ENCODE measurements at regions not wholly inside any gene's neighbourhood (a gene's known extent, or its start where the extent isn't known, plus 50 kb on each side); places are given as distances from the start of the nearest gene placed in this dataset.
"Not testable (repeated sequence)": the region's sequence is repeated elsewhere in the genome, so short reads cannot be mapped to it uniquely, and the experiment has no call there.

DNA sequence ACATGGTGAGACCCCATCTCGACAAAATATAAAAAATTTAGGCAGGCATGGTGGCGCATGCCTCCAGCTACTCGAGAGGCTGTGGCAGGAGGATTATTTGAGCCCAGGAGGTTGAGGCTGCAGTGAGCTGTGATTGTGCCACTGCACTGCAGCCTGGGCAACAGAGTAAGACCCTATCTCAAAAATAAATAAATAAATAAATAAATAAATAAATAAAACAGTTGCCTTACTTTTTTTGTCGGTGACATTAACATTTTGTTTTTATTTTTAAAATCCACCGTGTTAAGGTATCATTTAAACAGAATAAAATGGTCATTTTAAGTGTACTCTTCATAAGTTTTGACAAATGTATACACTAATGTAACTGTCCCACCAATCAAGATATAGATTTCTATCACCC is 57.0 kb downstream of the RASL11A start:
- ATAC-seq (no peak), DNase-seq (no peak)
- Mint-ChIP-seq H3K27ac (no peak overlapping the region), H3K4me3 (no peak overlapping the region), H3K4me1 (peaks cover 6% of the 10 kb centered on the region), H3K36me3 (no peaks in the 10 kb centered on the region), H3K27me3 (peaks cover 23% of the 10 kb centered on the region), H3K9me3 (ENCODE audit: low read depth) (no peaks in the 10 kb centered on the region)
- CTCF ChIA-PET: no interaction called here

DNA sequence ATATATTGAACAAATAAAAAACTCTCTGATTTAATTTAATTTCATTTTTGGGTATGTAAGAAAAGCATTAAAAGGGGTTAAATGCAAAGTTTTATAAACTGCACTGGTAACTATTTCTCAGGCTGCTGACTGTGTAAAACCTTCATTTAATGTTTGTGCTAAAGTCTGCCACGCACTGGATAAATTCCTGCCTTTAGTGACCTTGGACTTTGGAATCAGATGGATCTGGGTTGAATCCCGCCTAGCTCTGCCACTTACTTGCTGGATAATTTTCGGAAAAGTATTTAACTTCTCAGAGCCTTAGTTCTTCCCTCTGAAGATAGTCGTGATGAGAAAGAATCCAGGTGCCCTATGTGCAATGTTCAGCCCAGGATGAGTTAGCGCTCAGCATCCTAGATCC is 58.6 kb downstream of the RASL11A start:
- ATAC-seq (no peak), DNase-seq (no peak)
- Mint-ChIP-seq H3K4me3 (no peak overlapping the region), H3K4me1 (peaks cover 9% of the 10 kb centered on the region), H3K27ac (no peak overlapping the region), H3K27me3 (peaks cover 19% of the 10 kb centered on the region), H3K9me3 (ENCODE audit: low read depth) (no peaks in the 10 kb centered on the region), H3K36me3 (no peaks in the 10 kb centered on the region)
- CTCF ChIA-PET: no interaction called here

DNA sequence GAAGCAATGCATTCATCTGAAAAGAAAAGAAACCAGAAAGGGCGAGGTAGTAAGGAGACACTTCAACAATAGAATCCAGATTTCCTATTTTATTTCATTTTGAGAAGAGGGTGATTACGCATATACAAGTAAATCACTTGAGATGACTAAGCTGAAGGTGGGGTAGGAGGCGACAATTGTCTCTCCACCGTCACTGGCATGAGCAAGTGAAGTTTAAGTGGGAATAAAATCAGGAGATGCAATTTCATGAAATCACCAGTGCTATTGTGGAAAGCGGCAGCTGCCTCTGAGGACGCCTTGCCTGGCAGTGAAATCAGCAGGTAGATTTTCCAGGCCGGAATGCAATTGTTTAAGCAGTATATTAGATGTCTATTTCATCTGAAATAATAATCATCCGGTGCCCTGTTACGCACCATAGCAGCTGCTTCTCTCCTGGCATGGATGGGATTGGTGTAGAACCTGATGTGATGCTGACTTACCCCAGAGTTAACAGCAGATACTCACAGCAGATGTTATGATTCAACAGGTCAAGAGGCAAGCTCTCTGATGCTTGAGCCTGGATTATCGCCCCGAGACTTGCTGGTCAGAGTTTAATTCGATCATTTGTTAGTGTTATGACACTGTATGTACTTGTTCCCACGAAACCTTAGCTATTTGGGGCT is 64.3 kb downstream of the RASL11A start:
- H3K9me3 Mint-ChIP-seq (ENCODE audit: low read depth): no peaks in the 10 kb centered on the region
- peaks cover 7% of the 10 kb centered on the region for H3K4me1 Mint-ChIP-seq
- H3K36me3 Mint-ChIP-seq: no peaks in the 10 kb centered on the region
- CTCF ChIA-PET: interaction anchor here (0.7 to 1.1 kb wide), 2 partner anchors 45 to 350 kb away, joined by 3 read pairs; no protein-coding TSS in a partner anchor
- H3K27ac Mint-ChIP-seq: no peak overlapping the region
- DNase-seq (no peak), ATAC-seq (no peak)
- peaks cover 9% of the 10 kb centered on the region for H3K27me3 Mint-ChIP-seq
- H3K4me3 Mint-ChIP-seq: no peak overlapping the region

DNA sequence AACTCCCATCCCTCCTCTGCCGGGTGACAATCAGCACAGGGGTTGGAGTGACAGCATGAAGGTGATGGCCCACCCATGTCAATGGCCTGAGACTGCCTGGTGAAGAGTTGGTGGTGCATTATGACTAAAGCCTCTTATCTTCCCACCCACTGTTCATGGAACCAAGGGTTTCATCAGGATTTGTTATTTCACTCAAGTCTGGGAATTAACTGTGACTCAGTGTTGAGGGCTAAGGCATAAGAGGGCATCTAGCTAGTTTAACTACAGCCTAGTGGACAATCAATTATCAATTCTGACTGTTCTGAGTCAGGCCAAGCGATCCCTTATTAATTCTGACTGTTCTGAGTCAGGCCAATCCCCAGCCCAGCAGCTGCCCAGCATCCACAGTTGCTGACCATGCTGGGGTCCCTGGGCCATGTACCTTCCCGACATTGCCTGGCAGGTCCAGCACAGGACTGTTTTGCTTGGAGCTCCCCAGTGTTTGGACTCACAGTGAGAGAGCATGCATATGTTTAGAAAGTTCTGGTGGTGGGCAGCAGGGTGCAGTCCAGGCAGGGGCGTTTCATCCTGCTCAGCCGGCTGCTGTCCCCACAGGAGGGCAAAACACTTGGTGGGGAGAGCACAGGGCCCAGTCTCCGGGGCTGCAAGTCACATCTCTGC is 65.5 kb downstream of the RASL11A start:
- no peak for DNase-seq
- H3K36me3 Mint-ChIP-seq: no peaks in the 10 kb centered on the region
- H3K4me3 Mint-ChIP-seq: no peak overlapping the region
- H3K27me3 Mint-ChIP-seq: peaks cover 15% of the 10 kb centered on the region
- CTCF ChIA-PET: no interaction called here
- H3K27ac Mint-ChIP-seq: no peak overlapping the region
- no peak for ATAC-seq
- H3K4me1 Mint-ChIP-seq: peaks cover 7% of the 10 kb centered on the region
- H3K9me3 Mint-ChIP-seq (ENCODE audit: low read depth): no peaks in the 10 kb centered on the region

DNA sequence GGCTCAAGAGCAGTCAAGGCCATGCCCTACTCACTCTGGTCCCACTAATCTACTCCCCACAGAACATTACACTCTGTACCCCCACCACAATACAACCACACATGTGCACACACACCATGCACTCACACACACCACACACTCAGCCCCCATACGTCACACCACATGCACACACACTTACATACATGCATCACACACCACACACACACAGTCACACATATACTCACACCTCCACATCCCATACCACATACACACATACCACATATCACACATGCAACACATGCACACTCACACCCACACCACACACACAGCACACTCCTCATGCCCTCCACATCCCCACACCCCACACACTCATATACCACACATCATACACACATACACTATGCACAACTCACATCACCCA is 67.6 kb downstream of the RASL11A start:
- CTCF ChIA-PET: interaction anchor here (0.6 to 2.5 kb wide), 8 partner anchors 10 to 383 kb away, joined by 3 to 9 read pairs (median 4); no protein-coding TSS in a partner anchor
- ATAC-seq: no peak
- H3K27me3 Mint-ChIP-seq: peaks cover 19% of the 10 kb centered on the region
- H3K36me3 Mint-ChIP-seq: no peaks in the 10 kb centered on the region
- no peaks in the 10 kb centered on the region for H3K9me3 Mint-ChIP-seq (ENCODE audit: low read depth)
- H3K4me3 Mint-ChIP-seq: no peak overlapping the region
- H3K4me1 Mint-ChIP-seq: no peaks in the 10 kb centered on the region
- no peak for DNase-seq
- no peak overlapping the region for H3K27ac Mint-ChIP-seq

DNA sequence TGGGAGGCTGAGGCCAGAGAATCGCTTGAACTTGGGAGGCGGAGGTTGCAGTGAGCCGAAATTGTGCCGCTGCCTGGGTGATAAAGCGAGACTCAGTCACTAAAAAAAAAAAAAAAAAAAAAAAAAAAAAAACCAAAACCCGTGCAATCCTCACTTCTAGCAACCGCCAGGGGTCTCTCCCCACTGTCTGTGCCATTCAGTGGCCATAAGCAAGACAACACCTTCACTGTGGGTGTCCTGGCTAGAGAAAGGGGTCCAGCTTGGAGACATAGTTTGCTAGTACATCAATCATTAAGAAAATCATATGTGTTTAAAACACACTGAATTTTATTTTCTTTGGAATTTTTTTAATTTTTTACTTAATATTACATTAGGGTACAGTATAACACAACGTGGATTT is 68.2 kb downstream of the RASL11A start:
- no peaks in the 10 kb centered on the region for H3K4me1 Mint-ChIP-seq
- no peak for ATAC-seq
- CTCF ChIA-PET: interaction anchor here (0.6 to 2.5 kb wide), 13 partner anchors 9 to 383 kb away, joined by 3 to 9 read pairs (median 4); partner anchors contain the start of gene RASL11A

DNA sequence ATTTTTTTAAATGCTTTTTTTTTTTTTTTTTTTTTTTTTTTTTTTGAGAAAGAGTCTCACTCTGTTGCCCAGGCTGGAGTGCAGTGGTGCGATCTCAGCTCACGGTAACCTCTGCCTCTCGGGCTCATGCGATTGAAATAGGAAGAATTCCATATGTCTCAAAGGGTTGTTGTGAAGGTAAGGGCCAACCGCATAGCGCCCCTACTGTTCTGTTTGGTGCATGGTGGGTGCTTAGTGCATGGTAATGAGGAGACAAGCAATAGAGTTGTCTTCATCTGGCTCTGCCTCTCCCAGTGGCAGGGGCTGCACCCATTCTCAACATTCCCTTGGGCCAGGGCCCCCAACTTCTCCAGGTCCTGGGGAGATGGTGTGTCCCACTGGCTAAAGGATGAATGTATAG is 68.7 kb downstream of the RASL11A start:
- Mint-ChIP-seq H3K27me3 (peaks cover 23% of the 10 kb centered on the region), H3K9me3 (ENCODE audit: low read depth) (no peaks in the 10 kb centered on the region), H3K36me3 (no peaks in the 10 kb centered on the region), H3K4me3 (no peak overlapping the region), H3K27ac (no peak overlapping the region), H3K4me1 (no peaks in the 10 kb centered on the region)
- ATAC-seq (peak; percentile 78), DNase-seq (peak; percentile 62)
- CTCF ChIA-PET: interaction anchor here (0.7 to 2.5 kb wide), 10 partner anchors 9 to 356 kb away, joined by 3 to 9 read pairs (median 4); partner anchors contain the start of gene RASL11A

More for the DNA sequence above, 68.2 kb downstream of the RASL11A start:
- no peaks in the 10 kb centered on the region for H3K9me3 Mint-ChIP-seq (ENCODE audit: low read depth)
- peaks cover 23% of the 10 kb centered on the region for H3K27me3 Mint-ChIP-seq
- DNase-seq: no peak
- H3K27ac Mint-ChIP-seq: no peak overlapping the region
- no peaks in the 10 kb centered on the region for H3K36me3 Mint-ChIP-seq
- H3K4me3 Mint-ChIP-seq: no peak overlapping the region

DNA sequence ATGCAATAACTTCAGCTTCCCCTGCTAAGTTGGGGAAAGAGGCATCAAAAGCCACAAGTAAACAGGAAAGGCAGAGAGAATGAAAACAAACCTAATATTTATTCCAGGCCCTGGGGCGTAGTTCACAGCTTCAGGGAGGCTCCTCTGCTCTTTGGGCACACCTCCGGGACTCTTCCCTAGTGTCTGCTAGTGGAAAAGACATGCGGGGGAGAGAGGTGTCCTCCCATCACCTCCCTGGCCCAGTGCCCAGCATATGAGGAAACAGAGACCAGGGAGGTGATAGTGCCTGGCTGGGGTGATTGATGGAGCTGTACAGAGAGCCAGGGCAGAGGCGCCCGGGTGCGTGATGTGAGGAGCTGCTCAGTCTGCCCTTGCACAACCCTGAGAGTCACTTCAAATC is 71.0 kb downstream of the RASL11A start:
- Mint-ChIP-seq H3K27me3 (peaks cover 38% of the 10 kb centered on the region), H3K27ac (no peak overlapping the region), H3K4me3 (no peak overlapping the region), H3K36me3 (no peaks in the 10 kb centered on the region), H3K4me1 (no peaks in the 10 kb centered on the region), H3K9me3 (ENCODE audit: low read depth) (no peaks in the 10 kb centered on the region)
- CTCF ChIA-PET: interaction anchor here (0.7 to 2.3 kb wide), 5 partner anchors 9 to 357 kb away, joined by 3 to 7 read pairs (median 3); no protein-coding TSS in a partner anchor
- ATAC-seq (no peak), DNase-seq (no peak)

DNA sequence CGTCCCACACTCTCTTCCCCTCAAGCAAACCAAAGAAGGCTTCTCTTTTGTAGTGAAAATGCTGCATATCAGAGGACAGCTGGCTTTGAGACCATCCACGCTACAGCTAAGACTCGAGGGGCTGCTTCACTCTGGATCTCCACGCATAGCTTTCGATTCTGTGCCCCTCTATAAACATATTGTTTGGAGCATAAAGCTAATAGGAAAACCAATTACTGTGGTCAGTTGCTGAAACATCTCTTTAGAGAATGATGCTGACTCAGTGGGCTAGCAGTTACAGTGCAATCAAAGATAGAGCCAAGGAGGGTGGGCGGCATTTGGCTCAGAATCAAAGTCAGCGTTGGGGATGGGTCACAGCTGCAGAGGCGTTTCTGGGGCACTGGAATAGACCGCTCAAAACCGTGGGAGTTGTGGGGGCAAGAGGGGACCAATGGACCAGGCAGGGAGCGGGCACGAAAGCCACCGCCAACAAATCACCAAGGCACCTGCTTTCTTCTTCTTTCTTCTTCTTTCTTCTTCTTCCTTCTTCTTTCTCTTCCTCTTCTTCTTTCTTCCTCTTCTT is 76.7 kb downstream of the RASL11A start:
- Mint-ChIP-seq H3K27me3 (peaks cover 47% of the 10 kb centered on the region), H3K4me1 (no peaks in the 10 kb centered on the region), H3K4me3 (no peak overlapping the region), H3K27ac (no peak overlapping the region), H3K36me3 (no peaks in the 10 kb centered on the region), H3K9me3 (ENCODE audit: low read depth) (no peaks in the 10 kb centered on the region)
- ATAC-seq (no peak), DNase-seq (no peak)
- CTCF ChIA-PET: interaction anchor here (0.6 to 1.9 kb wide), 3 partner anchors 15 to 433 kb away, joined by 3 to 8 read pairs (median 4); no protein-coding TSS in a partner anchor

DNA sequence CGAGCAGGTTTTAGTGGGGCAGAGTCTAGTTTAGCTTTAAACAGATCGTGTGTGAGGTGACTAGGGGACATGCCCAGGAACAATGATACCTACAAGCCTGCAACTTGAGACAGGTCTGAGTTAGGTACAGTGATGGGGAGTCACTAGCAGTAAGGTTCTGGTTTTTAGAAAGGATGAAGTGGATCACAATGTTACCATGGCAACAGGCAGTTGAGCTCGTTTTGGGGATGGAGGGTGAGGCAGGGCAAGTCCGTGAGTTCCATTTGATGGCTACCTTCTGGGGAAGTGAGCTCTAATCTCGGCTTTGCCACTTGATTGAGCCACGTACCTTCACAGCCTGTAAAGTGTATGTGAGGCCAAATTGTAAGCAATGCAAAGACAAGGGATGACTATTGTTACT is 76.0 kb upstream of the GTF3A start:
- no peak for DNase-seq
- Mint-ChIP-seq H3K27ac (no peak overlapping the region), H3K9me3 (ENCODE audit: low read depth) (no peaks in the 10 kb centered on the region), H3K4me3 (no peak overlapping the region), H3K27me3 (peaks cover 42% of the 10 kb centered on the region), H3K36me3 (no peaks in the 10 kb centered on the region), H3K4me1 (peaks cover 11% of the 10 kb centered on the region)
- CTCF ChIA-PET: interaction anchor here (1.0 to 2.0 kb wide), 6 partner anchors 8 to 363 kb away, joined by 3 to 8 read pairs (median 5); partner anchors contain the start of gene RASL11A
- no peak for ATAC-seq

DNA sequence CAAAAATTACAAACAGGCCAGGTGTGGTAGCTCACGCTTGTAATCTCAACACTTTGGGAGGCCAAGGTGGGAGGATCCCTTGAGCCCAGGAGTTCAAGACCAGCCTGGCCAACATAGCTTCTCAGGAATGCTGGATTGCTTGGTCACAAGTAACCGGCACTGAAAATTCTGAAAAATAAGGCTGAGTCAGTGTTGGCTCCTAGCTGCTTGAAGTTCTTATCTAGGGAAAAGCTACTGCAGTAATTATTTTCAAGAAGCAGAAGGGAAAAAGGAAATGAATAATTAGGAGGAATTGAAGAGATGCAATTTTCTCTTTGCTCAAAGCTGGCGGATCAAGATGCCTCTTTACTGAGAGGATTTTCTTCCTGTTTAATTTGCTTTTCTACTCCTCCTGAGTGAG is 75.0 kb upstream of the GTF3A start:
- H3K4me3 Mint-ChIP-seq: no peak overlapping the region
- H3K36me3 Mint-ChIP-seq: no peaks in the 10 kb centered on the region
- no peak overlapping the region for H3K27ac Mint-ChIP-seq
- H3K4me1 Mint-ChIP-seq: peaks cover 20% of the 10 kb centered on the region
- CTCF ChIA-PET: interaction anchor here (0.7 to 2.1 kb wide), 7 partner anchors 7 to 364 kb away, joined by 3 to 8 read pairs (median 6); partner anchors contain the start of gene RASL11A
- DNase-seq: no peak
- peaks cover 39% of the 10 kb centered on the region for H3K27me3 Mint-ChIP-seq
- ATAC-seq: no peak
- no peaks in the 10 kb centered on the region for H3K9me3 Mint-ChIP-seq (ENCODE audit: low read depth)

DNA sequence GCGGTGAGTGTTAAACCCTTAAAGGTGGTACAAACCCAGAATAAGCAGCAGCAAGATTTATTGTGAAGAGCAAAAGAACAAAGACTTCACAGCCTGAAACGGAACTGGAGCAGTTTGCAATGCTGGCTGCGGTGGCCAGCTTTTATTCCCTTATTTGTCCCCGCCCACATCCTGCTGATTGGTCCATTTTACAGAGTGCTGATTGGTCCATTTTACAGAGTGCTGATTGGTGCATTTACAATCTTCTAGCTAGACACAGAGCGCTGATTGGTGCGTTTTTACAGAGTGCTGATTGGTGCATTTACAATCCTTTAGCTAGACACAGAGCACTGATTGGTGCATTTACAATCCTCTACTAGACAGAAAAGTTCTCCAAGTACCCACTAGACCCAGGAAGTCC is 73.6 kb upstream of the GTF3A start:
- not testable (repeated sequence) for ATAC-seq; DNase-seq; H3K4me3 Mint-ChIP-seq; H3K27ac Mint-ChIP-seq; H3K9me3 Mint-ChIP-seq (ENCODE audit: low read depth); H3K36me3 Mint-ChIP-seq
- Mint-ChIP-seq H3K27me3 (peaks cover 28% of the 10 kb centered on the region), H3K4me1 (peaks cover 20% of the 10 kb centered on the region)
- CTCF ChIA-PET: interaction anchor here (0.9 to 2.1 kb wide), 5 partner anchors 8 to 365 kb away, joined by 3 to 7 read pairs (median 5); no protein-coding TSS in a partner anchor

DNA sequence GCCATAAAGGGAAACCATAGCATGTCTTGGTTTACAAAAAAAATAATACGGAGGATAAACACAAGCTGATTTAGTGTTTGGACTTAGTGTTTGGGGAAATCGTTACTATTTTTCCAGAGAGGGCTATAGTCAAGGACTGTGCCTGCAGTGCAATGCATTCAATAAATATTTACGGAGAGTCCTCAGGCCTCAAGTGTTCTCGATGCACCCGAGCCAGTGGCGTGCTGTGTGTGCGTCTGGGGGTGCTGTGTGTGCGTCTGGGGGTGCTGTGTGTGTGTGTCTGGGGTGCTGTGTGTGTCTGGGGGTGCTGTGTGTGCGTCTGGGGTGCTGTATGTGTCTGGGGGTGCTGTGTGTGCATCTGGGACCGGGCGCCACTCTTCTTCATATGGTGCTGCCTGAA is 71.7 kb upstream of the GTF3A start:
- Mint-ChIP-seq H3K4me1 (peaks cover 21% of the 10 kb centered on the region), H3K4me3 (peak overlapping the region; percentile 64), H3K9me3 (ENCODE audit: low read depth) (no peaks in the 10 kb centered on the region), H3K27me3 (peaks cover 17% of the 10 kb centered on the region), H3K36me3 (no peaks in the 10 kb centered on the region), H3K27ac (peak overlapping the region; percentile 84)
- CTCF ChIA-PET: interaction anchor here (0.9 to 2.2 kb wide), 13 partner anchors 8 to 474 kb away, joined by 3 to 23 read pairs (median 3); partner anchors contain the start of gene RASL11A
- ATAC-seq: no peak
- no peak for DNase-seq

Data from activated CD8-positive, alpha-beta memory T cell treated with anti-CD3 and anti-CD28 coated beads, Interleukin-2, amount 10 ng/mL, durations not matched to agents 7 days and 5 days (primary cell).